GM21447 (cell line): ENCODE measurements at regions not wholly inside any gene's neighbourhood (a gene's known extent, or its start where the extent isn't known, plus 50 kb on each side); places are given as distances from the start of the nearest gene placed in this dataset.
"Not testable (repeated sequence)": the region's sequence is repeated elsewhere in the genome, so short reads cannot be mapped to it uniquely, and the experiment has no call there.

Experiments
- ATAC-seq: cut with Tn5 transposase; IDR thresholded peaks from one replicate; pipeline ENCODE4 v1.9.1; 2021; ENCODE audit not compliant: unreplicated experiment

GRCh38 chr13:38283346-38283745, 66.3 kb upstream of the UFM1 start:
- ATAC-seq, result no peak

DNA sequence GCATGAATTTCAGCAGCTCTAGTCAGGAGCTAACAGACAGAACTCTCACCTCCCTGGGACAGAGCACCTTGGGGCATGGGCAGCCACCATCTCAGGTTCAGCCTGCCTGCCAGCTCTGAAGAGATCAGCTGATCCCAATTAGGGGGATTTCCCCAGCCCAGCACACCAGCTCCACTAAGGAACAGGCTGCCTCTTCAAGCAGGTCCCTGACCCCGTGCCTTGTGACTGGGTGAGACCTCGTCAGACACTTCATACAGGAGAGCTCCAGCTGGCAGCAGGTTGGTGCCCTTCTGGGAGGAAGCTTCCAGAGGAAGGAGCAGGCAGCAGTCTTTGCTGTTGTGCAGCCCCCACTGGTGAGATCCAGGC, 84.5 kb upstream of the UFM1 start:
- no peak for ATAC-seq

GRCh38 chr13:38264363-38265131, 85.1 kb upstream of the UFM1 start:
- ATAC-seq, result no peak

- no peak for ATAC-seq
Measured at GRCh38 chr13:38262211-38262610, 87.4 kb upstream of the UFM1 start.

- ATAC-seq, result no peak
Measured at GRCh38 chr13:38255600-38255999, 94.1 kb upstream of the UFM1 start.

DNA sequence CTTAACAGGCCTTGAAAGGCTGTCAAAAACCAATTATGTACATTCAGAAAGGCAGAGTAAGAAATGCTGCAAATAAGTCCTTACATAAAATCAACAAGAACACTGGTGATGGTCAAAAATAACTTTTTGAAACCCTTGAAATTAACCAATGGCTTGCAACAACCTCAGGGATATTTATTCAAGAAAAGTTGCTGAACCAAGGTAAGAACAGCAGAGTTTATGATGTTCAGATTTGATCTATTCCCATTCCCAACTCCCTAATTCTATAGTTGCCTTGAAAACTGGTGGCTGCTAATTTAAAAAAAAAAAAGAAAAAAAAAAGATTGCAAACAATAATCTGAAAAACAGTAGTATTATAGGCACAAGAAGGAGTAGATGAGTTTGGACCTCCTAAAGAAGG, 109.8 kb upstream of the UFM1 start:
- ATAC-seq, result no peak

- no peak for ATAC-seq
Measured at GRCh38 chr13:38228322-38228721, 121.3 kb upstream of the UFM1 start.

- no peak for ATAC-seq
Measured at GRCh38 chr13:38226496-38226895, 123.2 kb upstream of the UFM1 start.

DNA sequence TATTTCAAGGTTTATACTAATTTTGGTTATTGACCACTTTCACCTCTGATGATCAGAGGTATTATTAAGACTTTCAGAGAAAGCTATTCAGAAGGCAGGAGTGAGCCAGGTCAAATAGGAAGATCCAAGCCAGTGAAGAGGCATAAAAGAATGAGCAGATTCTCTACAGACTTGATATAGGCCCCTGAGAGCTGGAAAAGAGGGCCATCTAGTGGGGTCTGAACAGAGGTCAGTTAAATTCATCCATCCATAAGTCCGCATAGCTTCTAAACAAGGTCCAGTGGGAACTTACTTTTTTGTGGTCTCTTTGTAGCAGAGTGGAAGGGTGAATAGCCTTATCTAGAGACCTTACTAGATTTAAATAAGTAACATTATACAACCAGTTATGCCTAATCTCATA, 126.6 kb upstream of the UFM1 start:
- ATAC-seq, result no peak

GRCh38 chr13:38221120-38221519, 128.5 kb upstream of the UFM1 start:
- ATAC-seq, result not testable (repeated sequence)

DNA sequence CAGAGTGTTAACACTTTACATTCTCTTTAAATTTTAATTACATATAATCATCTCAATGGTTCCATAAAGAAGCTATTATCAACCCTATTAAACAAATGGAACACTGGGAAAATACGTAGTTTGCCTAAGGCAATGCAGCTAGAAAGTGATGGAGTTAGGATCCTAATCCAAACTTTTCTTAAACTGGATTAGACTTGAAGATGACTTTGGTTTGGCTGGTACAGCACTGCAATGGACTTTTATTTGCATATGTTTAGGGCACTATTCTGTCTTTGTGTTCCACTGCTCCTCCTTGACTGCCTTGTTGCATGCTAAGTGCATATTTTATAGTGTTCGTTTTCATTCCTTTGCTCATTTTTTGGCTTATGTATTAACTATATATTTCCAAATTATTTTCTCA, 133.5 kb upstream of the UFM1 start:
- ATAC-seq, result no peak

DNA sequence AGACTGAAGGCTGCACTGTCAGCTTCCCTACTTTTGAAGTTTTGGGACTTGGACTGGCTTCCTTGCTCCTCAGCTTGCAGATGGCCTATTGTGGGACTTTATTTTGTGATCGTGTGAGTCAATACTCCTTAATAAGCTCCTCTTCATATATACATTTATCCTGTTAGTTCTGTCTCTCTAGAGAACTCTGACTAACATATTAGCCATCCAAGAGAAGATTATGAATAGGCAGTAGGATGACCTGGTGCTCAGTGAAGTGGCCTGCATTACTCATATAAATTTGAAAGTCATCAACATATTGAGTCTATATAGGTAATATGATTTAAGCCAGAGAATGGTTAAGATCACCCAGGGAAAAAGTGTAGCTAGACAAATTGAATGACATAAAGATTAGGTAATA, 136.3 kb upstream of the UFM1 start:
- no peak for ATAC-seq

DNA sequence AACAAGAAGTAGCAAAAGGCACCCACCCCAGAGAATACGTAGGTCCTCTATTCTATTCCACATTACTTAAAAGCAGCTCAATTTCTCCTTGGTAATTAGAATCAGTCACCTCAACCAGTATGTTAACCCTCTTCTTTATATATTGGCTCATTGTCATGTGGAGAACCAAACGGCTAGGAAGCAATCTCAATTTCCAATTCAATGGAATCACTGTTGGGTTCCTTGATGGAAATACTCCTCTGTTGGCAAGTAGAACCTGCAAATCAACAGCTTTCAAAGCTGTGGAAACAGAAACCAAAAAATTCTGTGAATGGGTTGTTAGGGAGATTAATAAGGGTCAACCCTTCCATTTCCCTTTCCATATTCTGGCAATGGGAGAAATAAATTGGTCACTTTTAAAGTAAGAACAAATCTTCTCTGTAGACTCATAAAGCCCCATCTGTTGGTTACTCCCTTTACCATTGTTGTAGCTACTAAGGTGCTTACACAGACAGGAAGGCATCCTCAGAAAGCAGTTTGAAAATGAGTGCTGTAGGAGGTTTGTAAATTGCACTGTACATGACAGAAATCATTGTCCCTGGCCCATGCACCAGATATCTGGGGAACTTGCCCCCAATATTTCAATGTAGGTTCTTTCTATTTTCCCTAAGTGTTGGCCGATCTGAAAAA, 138.6 kb upstream of the UFM1 start:
- ATAC-seq, result no peak

DNA sequence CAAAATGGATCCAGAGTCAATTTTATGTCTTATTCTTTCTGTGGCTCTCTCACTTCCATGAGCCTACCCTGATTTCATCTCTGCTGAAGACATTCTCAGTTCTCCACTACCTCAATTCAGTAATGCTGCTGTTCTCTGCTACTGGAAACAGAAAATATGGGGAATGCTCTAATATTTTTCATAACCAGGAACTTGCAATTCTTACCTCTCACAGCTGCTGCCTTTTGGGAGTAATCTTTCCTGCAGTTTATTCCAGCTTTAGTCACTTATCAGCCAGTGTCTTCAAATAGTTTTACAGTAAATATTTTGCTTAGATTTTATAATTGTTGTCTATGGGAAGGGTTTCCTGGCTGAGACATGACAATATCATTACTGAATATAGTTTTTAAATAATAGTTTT, 145.1 kb upstream of the UFM1 start:
- ATAC-seq, result no peak

DNA sequence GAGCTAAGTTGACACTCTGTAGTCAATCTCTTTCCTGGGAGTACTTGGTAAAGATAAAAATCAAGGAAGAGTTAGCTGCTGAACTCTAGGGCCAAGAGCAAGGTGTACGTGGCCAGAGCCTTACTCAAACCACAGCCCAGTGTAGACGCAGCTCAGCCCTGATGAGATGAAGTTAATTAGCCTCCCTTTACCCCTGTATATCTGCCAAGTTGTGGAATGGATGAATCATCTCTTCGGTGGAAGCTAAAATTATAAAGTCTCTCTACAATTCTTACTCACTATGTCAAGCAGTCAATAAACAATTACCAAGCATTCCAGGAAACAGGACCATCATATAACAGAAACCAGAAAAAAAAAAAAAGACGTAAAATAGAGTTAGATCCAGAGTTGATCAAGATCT, 146.9 kb upstream of the UFM1 start:
- ATAC-seq, result no peak

DNA sequence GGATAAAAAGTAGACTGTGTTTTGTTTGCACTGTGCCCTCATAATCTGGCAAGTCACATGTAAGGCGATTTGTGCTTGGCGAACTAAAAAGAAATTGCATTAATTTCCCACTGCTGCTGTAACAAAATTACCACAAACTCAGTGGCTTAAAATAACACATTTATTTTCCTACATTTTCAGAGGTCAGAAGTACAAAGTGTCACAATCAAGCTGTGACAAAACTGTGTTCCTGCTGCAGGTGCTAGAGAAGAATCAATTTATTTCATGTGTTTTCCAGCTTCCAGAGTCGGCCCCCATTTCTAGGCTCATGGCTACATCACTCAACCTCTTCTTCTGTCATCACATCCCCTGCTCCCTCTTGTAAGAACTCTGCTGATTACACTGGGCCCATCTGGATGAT, 158.6 kb upstream of the UFM1 start:
- ATAC-seq, result no peak

GRCh38 chr13:38180670-38181069, 169.0 kb upstream of the UFM1 start:
- peak; percentile 72 for ATAC-seq

- ATAC-seq, result no peak
Measured at GRCh38 chr13:38180126-38180525, 169.5 kb upstream of the UFM1 start.

- ATAC-seq, result no peak
Measured at GRCh38 chr13:38176664-38177063, 173.0 kb upstream of the UFM1 start.

DNA sequence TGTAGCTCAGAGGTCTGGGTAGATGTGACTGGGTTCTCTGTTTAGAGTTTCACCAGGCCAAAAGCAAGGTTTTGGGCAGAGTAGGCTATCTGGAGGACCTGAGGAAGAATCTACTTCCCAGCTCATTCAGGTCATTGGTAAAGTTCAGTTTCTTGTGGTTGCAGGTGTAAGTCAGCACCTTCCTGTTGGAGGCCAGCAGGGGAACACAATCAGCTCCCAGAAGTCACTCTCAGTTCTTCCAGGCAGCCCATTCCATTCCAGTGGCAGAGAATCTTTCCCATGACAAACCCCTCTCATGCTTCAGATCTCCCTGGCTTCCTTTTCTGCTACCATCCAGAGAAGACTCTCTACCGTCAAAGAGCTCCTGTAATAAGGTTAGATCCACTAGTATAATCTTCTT, 176.2 kb upstream of the UFM1 start:
- no peak for ATAC-seq

DNA sequence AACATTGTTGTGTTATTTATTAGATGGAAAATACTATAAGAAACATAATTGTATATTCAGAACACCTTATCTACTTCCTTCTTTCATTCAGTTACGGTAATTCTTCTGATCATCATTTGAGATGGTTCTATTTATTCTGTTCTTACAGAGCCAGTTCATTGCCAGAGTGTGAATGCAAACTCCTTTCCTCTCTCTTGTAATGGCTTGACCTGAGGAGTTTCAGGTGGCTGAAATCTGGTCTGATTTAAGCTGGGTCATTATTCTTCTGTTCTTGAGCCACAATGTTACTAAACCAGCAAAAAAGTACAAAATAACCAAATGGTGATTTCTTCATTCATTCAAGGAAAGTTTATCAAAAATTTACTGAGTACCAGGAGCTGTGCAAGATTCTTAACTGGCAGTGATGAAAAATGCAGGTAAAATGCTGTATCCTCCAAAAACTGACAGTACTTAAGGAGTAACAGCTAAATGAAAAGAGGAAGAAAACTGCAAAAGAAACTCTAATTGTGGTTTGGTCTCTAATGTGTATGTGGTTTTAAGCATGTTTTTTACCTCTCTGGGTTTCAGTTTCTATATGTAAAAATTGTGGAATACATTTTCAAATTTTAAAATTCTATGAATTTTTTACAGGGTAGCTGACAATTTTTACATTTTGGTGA, 182.4 kb upstream of the UFM1 start:
- ATAC-seq, result peak; percentile 98

GRCh38 chr13:38166116-38166515, 183.5 kb upstream of the UFM1 start:
- ATAC-seq, result no peak
